ENCODE measurements at regions not wholly inside any gene's neighbourhood (a gene's known extent, or its start where the extent isn't known, plus 50 kb on each side); places are given as distances from the start of the nearest gene placed in this dataset.

GRCh38 chr6:45830441-45831139 lies 185.1 kb downstream of the CLIC5 start:
- DNase-seq, result no peak

DNA sequence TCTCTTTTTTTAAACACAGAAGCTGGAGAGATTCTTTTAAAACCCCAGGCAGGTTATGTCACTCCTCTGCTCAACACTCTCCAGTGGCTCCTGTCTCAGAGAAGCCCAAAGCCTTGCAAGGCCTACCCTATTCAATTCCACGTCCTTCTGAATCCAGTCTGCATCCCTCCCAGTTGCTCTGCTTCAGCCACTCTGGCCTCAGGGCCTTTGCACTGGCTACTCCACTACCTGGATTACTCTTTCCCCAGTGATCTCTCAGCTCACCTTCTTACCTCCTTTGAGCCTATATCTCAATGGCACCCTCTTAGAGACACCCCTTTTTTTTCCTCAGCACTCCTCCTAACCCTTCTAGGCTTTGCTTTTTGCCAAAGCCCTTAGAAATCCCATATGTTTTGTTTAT lies 185.8 kb downstream of the CLIC5 start:
- DNase-seq, result no peak

DNA sequence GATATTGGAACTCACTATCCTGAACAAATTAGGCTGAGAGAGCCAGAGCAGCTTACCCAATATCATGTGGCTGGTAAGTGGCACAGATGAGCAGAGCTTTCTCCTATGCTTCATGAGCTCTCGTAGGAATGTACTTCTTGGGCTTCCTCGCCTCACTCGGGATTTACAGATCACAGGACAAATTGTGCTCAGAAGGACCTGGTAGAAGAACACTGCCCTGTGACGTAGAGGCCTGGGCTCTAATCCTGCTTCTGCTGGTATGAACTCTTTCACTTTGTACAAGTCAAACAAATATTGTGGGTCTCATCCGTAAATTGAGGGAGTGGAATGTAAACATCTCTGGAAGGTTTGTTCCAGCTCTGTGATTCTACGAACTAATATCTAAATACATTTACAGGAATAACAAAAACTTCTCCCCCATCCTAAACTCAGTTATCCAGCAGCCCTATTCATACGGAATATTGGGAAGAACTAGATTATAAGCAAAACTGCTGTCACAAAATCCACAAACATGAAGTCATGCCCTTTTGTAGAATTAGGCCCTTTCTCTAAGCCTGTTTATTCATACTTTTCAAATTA lies 187.6 kb downstream of the CLIC5 start:
- no peak for DNase-seq

DNA sequence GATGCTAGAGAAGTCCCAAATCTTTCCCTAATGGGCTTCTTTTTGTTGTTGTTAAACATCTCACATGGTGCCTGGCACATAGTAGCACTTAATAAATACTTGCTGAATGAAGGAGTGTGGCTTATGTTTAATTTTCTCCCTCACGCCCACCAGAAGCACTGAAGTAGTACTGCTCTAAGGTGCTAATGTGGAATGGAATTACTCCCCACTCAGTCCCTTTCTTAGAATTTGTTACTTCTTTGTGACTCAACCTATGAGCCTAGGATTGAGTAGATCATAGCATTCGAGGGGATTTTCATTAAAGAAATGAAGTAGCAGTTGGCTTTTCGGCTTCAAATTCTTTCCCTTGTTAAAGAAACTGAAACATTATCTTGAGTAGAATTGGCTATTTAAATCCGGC lies 192.8 kb downstream of the CLIC5 start:
- DNase-seq, result no peak

GRCh38 chr6:45822246-45822812 lies 193.3 kb downstream of the CLIC5 start:
- DNase-seq, result no peak

- DNase-seq, result no peak
Measured at GRCh38 chr6:45818655-45819054, 197.0 kb downstream of the CLIC5 start.

- no peak for DNase-seq
Measured at GRCh38 chr6:45816674-45817297, 198.9 kb downstream of the CLIC5 start.

GRCh38 chr6:45815466-45816125 lies 200.1 kb downstream of the CLIC5 start:
- no peak for DNase-seq

GRCh38 chr6:45814772-45815171 lies 200.9 kb downstream of the CLIC5 start:
- DNase-seq, result no peak

- DNase-seq, result no peak
Measured at GRCh38 chr6:45813943-45814342, 201.7 kb downstream of the CLIC5 start.

GRCh38 chr6:45812922-45813321 lies 202.7 kb downstream of the CLIC5 start:
- no peak for DNase-seq

GRCh38 chr6:45808917-45809316 lies 206.7 kb downstream of the CLIC5 start:
- no peak for DNase-seq

GRCh38 chr6:45808042-45808645 lies 207.5 kb downstream of the CLIC5 start:
- no peak for DNase-seq

DNA sequence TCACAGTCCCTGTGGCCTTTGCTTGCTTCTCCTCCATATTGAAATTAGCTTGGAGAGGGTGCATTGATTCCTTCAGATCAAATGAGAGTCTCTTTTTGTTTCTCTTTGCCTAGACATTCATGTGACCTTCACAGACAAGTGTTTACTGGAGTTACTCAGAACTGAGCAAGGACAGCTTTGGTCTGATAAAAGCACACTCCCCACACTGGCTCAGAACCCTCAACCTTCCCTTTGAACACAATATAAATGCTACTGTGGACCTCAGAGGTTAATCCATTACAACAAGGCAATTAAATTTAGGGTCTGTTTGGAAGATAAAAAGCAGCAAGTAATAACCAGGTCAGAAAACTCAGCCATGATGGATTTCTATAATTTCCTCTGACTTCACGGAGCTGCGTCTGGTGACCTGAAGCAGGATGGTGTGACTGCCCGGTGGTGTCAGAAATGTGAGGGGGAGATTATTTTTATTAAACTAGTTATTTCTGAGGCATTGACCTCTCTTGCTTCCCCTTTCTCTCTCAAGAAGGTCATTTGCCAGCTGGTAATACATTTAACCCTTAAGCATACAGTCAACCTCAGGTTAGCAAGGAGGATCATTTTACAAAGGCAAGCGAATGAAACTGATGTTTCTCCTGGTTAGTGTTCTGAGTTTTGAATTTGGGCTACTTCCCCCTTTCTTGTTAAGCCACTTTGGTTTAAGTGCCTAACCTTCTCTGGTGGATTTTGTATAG lies 208.2 kb downstream of the CLIC5 start:
- no peak for DNase-seq

GRCh38 chr6:45806172-45806571 lies 209.5 kb downstream of the CLIC5 start:
- no peak for DNase-seq

GRCh38 chr6:45803071-45803470 lies 212.6 kb downstream of the CLIC5 start:
- no peak for DNase-seq

DNA sequence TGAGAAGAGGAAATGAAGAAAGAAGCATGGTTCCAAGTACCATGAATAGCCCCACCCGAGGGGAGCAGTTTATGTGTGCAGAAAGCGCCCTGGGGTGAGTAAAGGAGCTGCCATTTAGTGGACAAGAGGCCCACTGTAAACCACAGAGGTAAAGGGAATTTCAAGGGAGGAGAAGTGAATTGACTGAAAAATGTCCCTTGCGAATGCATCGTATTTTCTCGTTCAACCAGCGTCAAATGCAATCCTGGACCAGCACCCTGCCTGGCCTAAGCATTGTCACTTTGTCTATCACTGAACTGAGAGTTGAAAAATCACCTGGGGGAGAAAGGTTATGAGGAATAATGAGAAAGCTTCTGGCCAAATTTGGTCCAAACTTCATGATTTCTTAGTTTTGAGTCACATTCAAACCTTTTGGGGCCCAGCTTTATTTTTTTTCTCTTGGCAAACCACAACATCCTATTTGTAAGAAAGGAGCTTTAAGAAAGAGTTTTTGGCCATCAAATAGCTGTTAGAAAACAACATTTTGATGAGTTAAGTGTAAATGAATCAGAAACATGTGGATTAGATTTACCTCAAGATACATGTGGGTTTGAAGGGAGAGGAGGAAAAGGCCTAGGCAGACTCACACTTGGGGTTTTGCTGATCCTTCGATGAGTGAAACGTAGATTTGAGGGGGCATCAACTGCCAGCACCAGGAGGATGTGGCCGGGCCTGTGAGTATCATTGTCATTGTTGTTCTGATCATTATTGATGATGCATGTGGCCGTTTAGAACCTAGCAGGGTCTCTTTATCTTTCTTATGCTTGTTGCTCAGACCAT lies 214.0 kb downstream of the CLIC5 start:
- no peak for DNase-seq

DNA sequence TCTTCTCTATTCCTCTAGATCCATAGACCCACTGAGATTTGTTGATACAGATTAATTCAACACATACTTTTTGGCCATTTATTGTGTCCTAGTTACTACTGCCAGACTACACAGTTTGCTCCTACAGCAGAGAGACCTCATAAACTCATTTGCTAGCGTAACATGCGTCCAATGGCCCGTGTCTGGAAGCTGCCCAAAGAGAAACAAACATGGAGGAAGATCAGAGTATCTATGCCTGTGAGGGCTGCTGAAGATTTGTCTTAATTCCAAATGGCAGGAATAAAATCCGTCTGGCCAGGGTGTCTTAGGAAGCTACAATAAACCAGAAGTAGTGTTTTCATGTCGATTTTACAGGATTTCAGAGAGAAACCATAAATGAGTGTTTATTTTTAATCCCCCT lies 214.7 kb downstream of the CLIC5 start:
- no peak for DNase-seq

- DNase-seq, result no peak
Measured at GRCh38 chr6:45795678-45796077, 220.0 kb downstream of the CLIC5 start.

- DNase-seq, result no peak
Measured at GRCh38 chr6:45794465-45794864, 221.2 kb downstream of the CLIC5 start.

Data from COR-L47 (cell line).